ENCODE measurements at regions not wholly inside any gene's neighbourhood (a gene's known extent, or its start where the extent isn't known, plus 50 kb on each side); places are given as distances from the start of the nearest gene placed in this dataset.

DNA sequence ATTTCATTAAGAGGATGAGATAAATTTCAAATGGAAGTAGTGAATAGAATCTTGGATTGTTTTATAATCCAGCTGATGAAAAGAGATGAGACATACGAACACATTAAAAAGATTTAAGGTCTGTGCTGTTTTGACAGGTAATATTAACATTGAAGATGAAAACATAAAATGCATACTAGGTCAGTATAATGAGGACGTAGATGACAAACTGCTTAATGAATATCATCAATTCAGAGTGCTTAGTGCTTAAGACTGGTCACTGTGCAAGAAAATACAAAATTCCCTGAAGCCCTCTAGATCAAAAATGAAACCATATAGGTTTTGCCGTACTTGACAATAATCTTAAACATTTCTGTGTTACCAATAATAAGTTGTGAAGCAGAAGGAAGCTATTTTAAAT lies 173.4 kb upstream of the THRB start:
- no peak for DNase-seq (ENCODE audit: low read depth, low spot score)
- TF ChIP-seq, protein P1, sequence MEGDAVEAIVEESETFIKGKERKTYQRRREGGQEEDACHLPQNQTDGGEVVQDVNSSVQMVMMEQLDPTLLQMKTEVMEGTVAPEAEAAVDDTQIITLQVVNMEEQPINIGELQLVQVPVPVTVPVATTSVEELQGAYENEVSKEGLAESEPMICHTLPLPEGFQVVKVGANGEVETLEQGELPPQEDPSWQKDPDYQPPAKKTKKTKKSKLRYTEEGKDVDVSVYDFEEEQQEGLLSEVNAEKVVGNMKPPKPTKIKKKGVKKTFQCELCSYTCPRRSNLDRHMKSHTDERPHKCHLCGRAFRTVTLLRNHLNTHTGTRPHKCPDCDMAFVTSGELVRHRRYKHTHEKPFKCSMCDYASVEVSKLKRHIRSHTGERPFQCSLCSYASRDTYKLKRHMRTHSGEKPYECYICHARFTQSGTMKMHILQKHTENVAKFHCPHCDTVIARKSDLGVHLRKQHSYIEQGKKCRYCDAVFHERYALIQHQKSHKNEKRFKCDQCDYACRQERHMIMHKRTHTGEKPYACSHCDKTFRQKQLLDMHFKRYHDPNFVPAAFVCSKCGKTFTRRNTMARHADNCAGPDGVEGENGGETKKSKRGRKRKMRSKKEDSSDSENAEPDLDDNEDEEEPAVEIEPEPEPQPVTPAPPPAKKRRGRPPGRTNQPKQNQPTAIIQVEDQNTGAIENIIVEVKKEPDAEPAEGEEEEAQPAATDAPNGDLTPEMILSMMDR (IDR thresholded peaks at IDR 0.05; ENCODE audit: low read depth, low read length) = no peak
- H3K4me3 ChIP-seq (ENCODE audit: low read depth, low read length) = no peak overlapping the region
- in situ Hi-C loops (cut with HindIII; ENCODE audit: low sequenced_read_pairs) = no loop called here

DNA sequence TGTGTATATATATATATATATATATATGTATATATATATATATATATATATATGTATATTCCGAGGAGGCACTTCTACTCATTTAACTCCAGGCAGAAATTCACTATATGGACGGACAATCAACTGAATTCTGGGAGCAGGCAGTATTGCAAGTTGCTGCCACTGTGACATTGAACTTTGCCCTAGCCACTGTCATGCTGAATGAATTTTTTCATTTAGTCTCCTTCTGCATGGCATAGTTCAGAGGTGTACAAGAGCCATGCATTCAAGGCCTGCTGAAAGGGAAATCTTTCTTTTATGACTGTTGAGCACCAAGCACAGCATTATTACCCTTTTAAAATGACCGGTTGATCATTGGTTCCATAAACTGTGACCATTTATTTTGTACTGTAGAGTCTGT lies 176.2 kb upstream of the THRB start:
- in situ Hi-C loops (cut with HindIII; ENCODE audit: low sequenced_read_pairs) = no loop called here
- no peak for DNase-seq (ENCODE audit: low read depth, low spot score)
- H3K4me3 ChIP-seq (ENCODE audit: low read depth, low read length) = no peak overlapping the region
- TF ChIP-seq, protein P1 (IDR thresholded peaks at IDR 0.05; ENCODE audit: low read depth, low read length) = no peak

DNA sequence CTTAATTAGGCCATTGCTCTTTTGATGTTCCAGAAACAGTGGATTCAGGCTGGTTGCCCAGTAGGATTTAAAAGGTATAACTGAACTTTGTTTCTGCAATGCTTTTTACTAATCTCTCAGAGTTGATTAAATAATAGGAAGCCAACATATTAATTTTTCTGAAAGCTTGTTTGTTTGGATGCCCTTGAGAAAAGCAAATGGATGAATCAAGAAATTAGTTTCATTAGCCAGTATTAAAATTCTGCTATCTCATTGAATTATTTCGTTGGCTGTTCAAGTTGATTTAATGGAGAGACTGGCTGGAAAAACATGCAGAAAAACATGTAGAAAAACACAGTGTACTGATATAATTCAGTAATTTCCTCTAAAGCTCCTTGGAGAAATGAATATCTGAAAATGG lies 178.9 kb upstream of the THRB start:
- TF ChIP-seq, protein P1 (IDR thresholded peaks at IDR 0.05; ENCODE audit: low read depth, low read length) = no peak
- no peak for DNase-seq (ENCODE audit: low read depth, low spot score)
- in situ Hi-C loops (cut with HindIII; ENCODE audit: low sequenced_read_pairs) = no loop called here
- no peak overlapping the region for H3K4me3 ChIP-seq (ENCODE audit: low read depth, low read length)

DNA sequence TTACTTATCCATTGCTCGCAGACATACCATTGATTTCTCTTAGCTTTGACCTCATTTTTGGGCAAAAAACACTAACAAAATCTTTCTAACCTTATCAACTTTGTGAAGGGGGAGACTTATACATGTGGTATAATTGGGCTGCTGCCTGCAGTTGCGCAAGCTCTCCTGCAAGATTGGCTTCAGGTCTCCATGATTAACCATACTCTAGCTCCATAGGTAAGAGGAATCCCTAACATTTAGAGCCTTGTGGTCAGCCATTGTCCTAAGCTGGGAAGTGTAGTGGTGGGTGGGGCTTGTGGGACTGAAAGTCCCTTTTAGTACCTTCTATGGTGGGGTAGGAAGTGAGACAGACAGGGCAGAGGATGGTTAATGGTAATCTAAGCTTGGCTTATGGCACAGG lies 179.6 kb upstream of the THRB start:
- in situ Hi-C loops (cut with HindIII; ENCODE audit: low sequenced_read_pairs) = no loop called here
- TF ChIP-seq, protein P1 (IDR thresholded peaks at IDR 0.05; ENCODE audit: low read depth, low read length) = no peak
- DNase-seq (ENCODE audit: low read depth, low spot score) = no peak
- H3K4me3 ChIP-seq (ENCODE audit: low read depth, low read length) = no peak overlapping the region

DNA sequence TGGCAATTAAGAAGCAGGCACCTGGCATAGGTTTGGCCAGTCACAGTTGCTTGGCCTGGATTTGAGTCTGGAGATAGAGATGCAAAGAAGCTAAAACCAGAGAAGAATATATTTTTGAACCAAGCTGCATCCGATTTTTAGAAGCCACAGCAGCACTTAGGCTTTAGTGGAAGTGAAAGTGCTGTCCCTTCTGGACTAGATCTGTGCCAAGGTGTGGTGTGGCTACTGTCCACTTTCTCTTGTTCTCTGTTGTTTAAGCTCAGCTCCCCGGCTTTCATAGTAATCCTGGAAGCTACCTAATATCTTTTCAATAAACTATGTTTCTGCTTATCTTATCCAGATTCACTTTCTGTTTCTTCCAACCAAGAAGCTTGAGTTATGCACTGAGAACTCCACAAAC lies 183.4 kb upstream of the THRB start:
- in situ Hi-C loops (cut with HindIII; ENCODE audit: low sequenced_read_pairs) = no loop called here
- TF ChIP-seq, protein P1 (IDR thresholded peaks at IDR 0.05; ENCODE audit: low read depth, low read length) = no peak
- peak overlapping the region; percentile 5 for H3K4me3 ChIP-seq (ENCODE audit: low read depth, low read length)
- no peak for DNase-seq (ENCODE audit: low read depth, low spot score)

DNA sequence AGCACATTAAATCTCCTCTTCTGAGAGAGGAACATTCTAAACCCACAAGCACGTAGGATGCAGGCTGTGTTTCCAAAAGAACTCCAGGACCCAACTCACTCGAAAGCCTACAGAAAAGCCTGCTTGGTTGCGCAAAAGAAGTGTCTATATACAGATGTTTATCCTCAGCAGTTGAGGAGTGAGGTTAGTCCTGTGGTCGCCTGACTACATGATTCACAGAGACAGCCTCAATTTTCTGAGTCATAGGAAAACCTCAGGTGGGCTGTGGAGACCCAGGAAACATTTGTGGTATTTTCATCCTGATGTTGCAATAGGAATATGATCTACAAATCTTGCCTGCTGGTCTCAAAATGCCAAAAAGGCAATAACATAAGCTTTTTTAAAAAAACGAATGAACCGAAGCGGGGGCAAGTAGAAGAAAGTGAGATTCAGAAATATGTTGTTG lies 183.8 kb upstream of the THRB start:
- in situ Hi-C loops (cut with HindIII; ENCODE audit: low sequenced_read_pairs) = no loop called here
- H3K4me3 ChIP-seq (ENCODE audit: low read depth, low read length) = peak overlapping the region; percentile 5
- TF ChIP-seq, protein P1 (IDR thresholded peaks at IDR 0.05; ENCODE audit: low read depth, low read length) = no peak
- peak; percentile 96 for DNase-seq (ENCODE audit: low read depth, low spot score)

DNA sequence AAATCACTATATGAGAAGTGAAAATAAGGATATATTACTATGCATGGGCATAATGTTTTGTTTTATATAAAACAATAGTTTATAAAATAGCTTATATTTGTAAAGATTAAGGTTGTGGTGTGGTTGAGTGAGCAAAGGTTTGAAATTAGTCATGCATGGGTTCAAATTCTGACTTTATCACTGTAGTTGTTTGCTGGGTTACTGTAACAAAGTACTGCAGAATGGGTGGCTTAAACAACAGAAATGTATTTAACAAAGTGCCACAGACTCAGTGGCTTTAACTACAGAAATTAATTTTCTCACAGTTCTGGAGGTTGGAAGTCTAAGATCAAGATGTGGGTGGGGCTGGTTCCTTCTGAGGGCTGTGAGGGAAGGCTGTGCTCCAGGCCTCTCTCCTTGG lies 184.8 kb upstream of the THRB start:
- in situ Hi-C loops (cut with HindIII; ENCODE audit: low sequenced_read_pairs) = no loop called here

More for the DNA sequence above, 184.8 kb upstream of the THRB start:
- no peak overlapping the region for H3K4me3 ChIP-seq (ENCODE audit: low read depth, low read length)
- no peak for DNase-seq (ENCODE audit: low read depth, low spot score)
- TF ChIP-seq, protein P1 (IDR thresholded peaks at IDR 0.05; ENCODE audit: low read depth, low read length) = no peak

Data from astrocyte of the spinal cord (primary cell).